HEK293T (cell line): ENCODE measurements at regions not wholly inside any gene's neighbourhood (a gene's known extent, or its start where the extent isn't known, plus 50 kb on each side); places are given as distances from the start of the nearest gene placed in this dataset.

ENCODE experiments used
- CTCF ChIA-PET: fragments of 350-600 bp; formaldehyde crosslinking; extraction: SDS; loops from one replicate; lab custom pipeline; 2021; ENCODE audit warnings: antibody characterized with exemption, inconsistent platforms; lab: Yijun Ruan, JAX
- POLR2A ChIA-PET: fragments of 350-600 bp; formaldehyde crosslinking; extraction: SDS; loops from one replicate; lab custom pipeline; 2020; ENCODE audit warnings: antibody characterized with exemption, inconsistent platforms; lab: Yijun Ruan, JAX
- DNase-seq: peaks from one replicate; pipeline ENCODE4 v3.0.0; 2012; ENCODE audit warnings: mixed read lengths; ENCODE audit errors: extremely low spot score
- ARNT ChIP-seq: fragments of 450-650 bp; IDR thresholded peaks from 2 replicates; pipeline ENCODE4 v1.6.1; 2017; ENCODE audit warnings: mild to moderate bottlenecking
- BHLHE40 ChIP-seq: fragments of 450-650 bp; IDR thresholded peaks from 2 replicates; pipeline ENCODE4 v1.6.1; 2016; ENCODE audit warnings: mild to moderate bottlenecking, moderate library complexity, borderline replicate concordance
- CTBP1 ChIP-seq: fragments of 450-650 bp; IDR thresholded peaks from 2 replicates; pipeline ENCODE4 v1.6.1; 2016; ENCODE audit warnings: borderline replicate concordance
- ELF4 ChIP-seq: fragments of 450-650 bp; IDR thresholded peaks from 2 replicates; pipeline ENCODE4 v1.6.1; 2017; ENCODE audit warnings: antibody characterized with exemption
- FOXA1 ChIP-seq: fragments of 450-650 bp; IDR thresholded peaks from 2 replicates; pipeline ENCODE4 v1.6.1; 2016; ENCODE audit warnings: mild to moderate bottlenecking
- FOXK2 ChIP-seq: fragments of 450-650 bp; IDR thresholded peaks from 2 replicates; pipeline ENCODE4 v1.6.1; 2016; ENCODE audit warnings: mild to moderate bottlenecking
- FOXM1 ChIP-seq: fragments of 450-650 bp; IDR thresholded peaks from 2 replicates; pipeline ENCODE4 v1.6.1; 2017; ENCODE audit warnings: mild to moderate bottlenecking, borderline replicate concordance
- HDGF ChIP-seq: fragments of 450-650 bp; IDR thresholded peaks from 2 replicates; pipeline ENCODE4 v1.6.1; 2017; ENCODE audit warnings: antibody characterized with exemption, borderline replicate concordance
- L3MBTL2 ChIP-seq: fragments of 450-650 bp; conservative IDR thresholded peaks from 2 replicates; pipeline ENCODE4 v1.6.1; 2016; ENCODE audit warnings: mild to moderate bottlenecking
- LEF1 ChIP-seq: fragments of 450-650 bp; IDR thresholded peaks from 2 replicates; pipeline ENCODE4 v1.6.1; 2017; ENCODE audit warnings: mild to moderate bottlenecking, borderline replicate concordance
- NFRKB ChIP-seq: fragments of 450-650 bp; IDR thresholded peaks from 2 replicates; pipeline ENCODE4 v1.6.1; 2016; ENCODE audit warnings: mild to moderate bottlenecking, moderate library complexity
- SP1 ChIP-seq: fragments of 450-650 bp; IDR thresholded peaks from 2 replicates; pipeline ENCODE4 v1.6.1; 2017
- SUZ12 ChIP-seq: fragments of 450-650 bp; IDR thresholded peaks from 2 replicates; pipeline ENCODE4 v1.6.1; 2016; ENCODE audit warnings: mild to moderate bottlenecking
- TARDBP ChIP-seq: fragments of 450-650 bp; IDR thresholded peaks from 2 replicates; pipeline ENCODE4 v1.6.1; 2016
- ZNF384 ChIP-seq: fragments of 450-650 bp; IDR thresholded peaks from 2 replicates; pipeline ENCODE4 v1.6.1; 2016
- TF ChIP-seq, protein P1 (sequence below): fragments of 450-650 bp; IDR thresholded peaks from 2 replicates; pipeline ENCODE4 v1.6.1; 2016

DNA sequence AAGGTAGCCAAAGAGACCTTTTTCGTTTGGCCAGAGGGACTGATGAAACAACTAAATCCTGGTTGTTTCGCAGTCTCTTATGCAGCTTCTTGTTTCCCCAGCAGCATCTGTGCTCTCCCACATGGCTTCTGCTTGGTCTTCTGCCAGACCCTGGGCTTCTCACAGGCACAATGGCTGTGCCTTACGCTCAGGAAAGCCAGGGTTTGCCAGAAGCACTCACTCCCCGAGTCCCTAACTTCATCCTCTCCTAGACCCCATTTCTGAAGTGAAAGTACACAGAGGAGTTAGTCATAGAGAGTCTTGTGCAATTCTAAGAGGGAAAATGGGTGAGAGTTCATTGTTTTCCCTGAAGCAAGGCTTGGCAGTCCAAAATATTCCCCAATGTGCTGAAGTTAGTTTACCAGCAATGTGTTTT is 121.7 kb downstream of the EVX1 start:
- ChIA-PET CTCF (no interaction called here), POLR2A (no interaction called here)
- no peak for TF ChIP-seq LEF1
- DNase-seq: no peak

- ChIA-PET POLR2A (no interaction called here), CTCF (no interaction called here)
- DNase-seq: no peak
- TF ChIP-seq NFRKB (no peak), CTBP1 (no peak), SP1 (no peak), ARNT (no peak), FOXA1 (no peak), FOXK2 (no peak), FOXM1 (no peak), HDGF (no peak), ELF4 (no peak), ZNF384 (no peak), L3MBTL2 (no peak)
- TF ChIP-seq, protein P1, sequence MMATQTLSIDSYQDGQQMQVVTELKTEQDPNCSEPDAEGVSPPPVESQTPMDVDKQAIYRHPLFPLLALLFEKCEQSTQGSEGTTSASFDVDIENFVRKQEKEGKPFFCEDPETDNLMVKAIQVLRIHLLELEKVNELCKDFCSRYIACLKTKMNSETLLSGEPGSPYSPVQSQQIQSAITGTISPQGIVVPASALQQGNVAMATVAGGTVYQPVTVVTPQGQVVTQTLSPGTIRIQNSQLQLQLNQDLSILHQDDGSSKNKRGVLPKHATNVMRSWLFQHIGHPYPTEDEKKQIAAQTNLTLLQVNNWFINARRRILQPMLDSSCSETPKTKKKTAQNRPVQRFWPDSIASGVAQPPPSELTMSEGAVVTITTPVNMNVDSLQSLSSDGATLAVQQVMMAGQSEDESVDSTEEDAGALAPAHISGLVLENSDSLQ: no peak
Observed at GRCh38 chr7:27367179-27367932, 124.8 kb downstream of the EVX1 start.

DNA sequence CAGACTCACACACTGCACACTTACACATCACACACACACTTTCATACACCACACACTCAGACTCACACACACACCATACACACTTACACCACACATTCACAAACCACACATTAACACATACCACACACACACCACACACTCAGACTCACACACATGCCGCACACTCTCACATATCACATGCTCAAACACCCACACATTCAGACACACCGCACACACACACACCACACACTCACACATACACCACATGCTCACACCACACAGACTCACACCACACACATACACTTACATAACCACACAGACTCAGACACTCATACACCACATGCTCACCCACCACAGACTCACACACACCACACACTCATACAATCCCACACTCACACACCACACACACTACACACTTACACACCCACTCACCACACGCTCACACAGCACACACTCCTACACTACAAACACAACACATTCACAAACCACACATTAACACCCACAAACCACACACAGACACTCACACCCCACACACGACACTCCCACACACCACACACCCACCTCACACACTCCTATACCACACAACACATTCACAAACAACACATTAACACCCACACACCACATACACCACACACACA is 125.4 kb downstream of the EVX1 start:
- POLR2A ChIA-PET: no interaction called here
- DNase-seq: no peak
- CTCF ChIA-PET: no interaction called here
- TF ChIP-seq ZNF384 (no peak), FOXM1 (no peak), TARDBP (no peak), SP1 (no peak), BHLHE40 (no peak), HDGF (no peak), FOXA1 (no peak), NFRKB (no peak), SUZ12 (no peak), ARNT (no peak), FOXK2 (no peak), CTBP1 (no peak), LEF1 (no peak)
- TF ChIP-seq, protein P1: no peak

GRCh38 chr7:27374958-27375841 is 132.6 kb downstream of the EVX1 start:
- ChIA-PET POLR2A (no interaction called here), CTCF (no interaction called here)
- TF ChIP-seq SUZ12 (no peak), CTBP1 (no peak), BHLHE40 (no peak), FOXM1 (no peak), FOXK2 (no peak), ELF4 (no peak), ZNF384 (no peak), ARNT (no peak), L3MBTL2 (no peak), TARDBP (no peak), HDGF (no peak), SP1 (no peak)
- DNase-seq: no peak

- TF ChIP-seq L3MBTL2: no peak
- TF ChIP-seq TARDBP: no peak
- no peak for TF ChIP-seq BHLHE40
- TF ChIP-seq ARNT: no peak
- TF ChIP-seq HDGF: no peak
- TF ChIP-seq FOXK2: no peak
- no peak for TF ChIP-seq ZNF384
- no peak for TF ChIP-seq NFRKB
- TF ChIP-seq FOXM1: no peak
- no peak for TF ChIP-seq LEF1
- no peak for TF ChIP-seq CTBP1
- TF ChIP-seq FOXA1: no peak
- TF ChIP-seq SUZ12: no peak
- no peak for TF ChIP-seq SP1
- TF ChIP-seq ELF4: no peak
- no peak for DNase-seq
- POLR2A ChIA-PET: no interaction called here
- CTCF ChIA-PET: no interaction called here
Observed at GRCh38 chr7:27375958-27376357, 133.4 kb downstream of the EVX1 start.

DNA sequence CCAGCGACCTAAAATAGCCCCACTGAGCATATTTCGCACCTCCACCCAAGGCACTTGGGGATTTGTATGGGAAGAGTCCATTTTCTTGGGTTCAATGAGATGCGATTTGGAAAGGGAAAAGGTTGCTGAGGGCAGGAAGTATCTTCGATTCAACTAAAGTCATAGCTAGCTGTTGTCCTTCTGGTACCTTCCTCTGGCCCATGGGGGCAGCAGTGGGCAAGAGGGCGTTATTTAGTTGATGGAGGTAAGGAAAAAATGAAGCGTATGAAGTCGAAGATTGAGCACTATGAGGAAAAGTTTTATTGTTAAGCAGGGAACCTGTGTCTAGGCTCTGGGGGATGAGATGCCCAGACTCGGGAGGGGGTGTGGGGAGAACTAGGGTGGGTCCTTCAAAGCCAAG is 135.4 kb downstream of the EVX1 start:
- no peak for TF ChIP-seq L3MBTL2
- TF ChIP-seq SUZ12: no peak
- TF ChIP-seq FOXA1: no peak
- TF ChIP-seq ARNT: no peak
- no peak for TF ChIP-seq FOXK2
- TF ChIP-seq, protein P1: no peak
- no peak for TF ChIP-seq LEF1
- no peak for TF ChIP-seq CTBP1
- no peak for TF ChIP-seq ELF4
- TF ChIP-seq HDGF: no peak
- no peak for TF ChIP-seq BHLHE40
- no peak for TF ChIP-seq TARDBP
- no peak for TF ChIP-seq SP1
- no peak for TF ChIP-seq NFRKB
- no peak for TF ChIP-seq ZNF384
- no peak for TF ChIP-seq FOXM1
- POLR2A ChIA-PET: no interaction called here
- CTCF ChIA-PET: interaction anchor here (1.2 to 1.3 kb wide), 2 partner anchors 14 to 27 kb away, joined by 3 read pairs; no protein-coding TSS in a partner anchor
- no peak for DNase-seq
